ENCODE measurements at regions not wholly inside any gene's neighbourhood (a gene's known extent, or its start where the extent isn't known, plus 50 kb on each side); places are given as distances from the start of the nearest gene placed in this dataset.

DNA sequence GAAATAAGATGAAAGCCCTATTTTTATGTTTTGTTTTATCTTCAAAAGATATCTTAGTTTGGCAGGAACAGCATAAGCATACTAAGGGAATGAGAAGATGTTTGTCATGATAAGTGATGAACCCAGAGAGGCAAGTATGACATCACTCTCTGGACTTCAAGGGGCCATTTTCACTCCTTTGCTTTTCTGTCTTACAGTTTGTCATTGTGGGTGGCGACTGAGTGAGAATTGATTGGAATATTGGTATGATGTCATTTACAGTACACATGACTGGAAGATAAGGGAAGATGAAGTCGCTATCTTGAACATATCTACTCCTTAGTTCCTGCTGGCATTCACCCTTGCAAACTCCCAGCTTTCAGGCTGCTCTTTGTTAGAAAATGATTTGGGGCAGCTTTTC is 258.1 kb upstream of the RAB4A start:
- POLR2A ChIA-PET (ENCODE audit: low non-redundant PET): no interaction called here
- Histone ChIP-seq H3K27ac (ENCODE audit: low read depth, low read length, poor library complexity, severe bottlenecking) (no peak overlapping the region), H3K27me3 (replicated peaks; ENCODE audit: insufficient read depth, low read depth, low read length, poor library complexity) (peaks cover 2% of the 10 kb centered on the region), H3K9me3 (ENCODE audit: low read depth, low read length, poor library complexity, severe bottlenecking) (no peaks in the 10 kb centered on the region), H3K4me3 (ENCODE audit: low read depth, low read length, poor library complexity, severe bottlenecking) (no peak overlapping the region), H3K4me1 (ENCODE audit: insufficient read depth, low read length, poor library complexity, severe bottlenecking) (no peaks in the 10 kb centered on the region), H3K36me3 (ENCODE audit: insufficient read depth, low read length, poor library complexity, severe bottlenecking) (no peaks in the 10 kb centered on the region)
- TF ChIP-seq, protein P1, sequence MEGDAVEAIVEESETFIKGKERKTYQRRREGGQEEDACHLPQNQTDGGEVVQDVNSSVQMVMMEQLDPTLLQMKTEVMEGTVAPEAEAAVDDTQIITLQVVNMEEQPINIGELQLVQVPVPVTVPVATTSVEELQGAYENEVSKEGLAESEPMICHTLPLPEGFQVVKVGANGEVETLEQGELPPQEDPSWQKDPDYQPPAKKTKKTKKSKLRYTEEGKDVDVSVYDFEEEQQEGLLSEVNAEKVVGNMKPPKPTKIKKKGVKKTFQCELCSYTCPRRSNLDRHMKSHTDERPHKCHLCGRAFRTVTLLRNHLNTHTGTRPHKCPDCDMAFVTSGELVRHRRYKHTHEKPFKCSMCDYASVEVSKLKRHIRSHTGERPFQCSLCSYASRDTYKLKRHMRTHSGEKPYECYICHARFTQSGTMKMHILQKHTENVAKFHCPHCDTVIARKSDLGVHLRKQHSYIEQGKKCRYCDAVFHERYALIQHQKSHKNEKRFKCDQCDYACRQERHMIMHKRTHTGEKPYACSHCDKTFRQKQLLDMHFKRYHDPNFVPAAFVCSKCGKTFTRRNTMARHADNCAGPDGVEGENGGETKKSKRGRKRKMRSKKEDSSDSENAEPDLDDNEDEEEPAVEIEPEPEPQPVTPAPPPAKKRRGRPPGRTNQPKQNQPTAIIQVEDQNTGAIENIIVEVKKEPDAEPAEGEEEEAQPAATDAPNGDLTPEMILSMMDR (conservative IDR thresholded peaks at IDR 0.05; ENCODE audit: low read depth, low read length): no peak
- no peak for TF ChIP-seq EZH2 (IDR thresholded peaks at IDR 0.05; ENCODE audit: borderline replicate concordance, low read depth, low read length, poor library complexity, severe bottlenecking)
- CTCF ChIA-PET: no interaction called here
- BruUV-seq (replicated peaks): no TSS peak
- intact Hi-C loops (cut with micrococcal nuclease; ENCODE audit: unreplicated experiment): no loop called here
- no peak for DNase-seq (ENCODE audit: low spot score)

DNA sequence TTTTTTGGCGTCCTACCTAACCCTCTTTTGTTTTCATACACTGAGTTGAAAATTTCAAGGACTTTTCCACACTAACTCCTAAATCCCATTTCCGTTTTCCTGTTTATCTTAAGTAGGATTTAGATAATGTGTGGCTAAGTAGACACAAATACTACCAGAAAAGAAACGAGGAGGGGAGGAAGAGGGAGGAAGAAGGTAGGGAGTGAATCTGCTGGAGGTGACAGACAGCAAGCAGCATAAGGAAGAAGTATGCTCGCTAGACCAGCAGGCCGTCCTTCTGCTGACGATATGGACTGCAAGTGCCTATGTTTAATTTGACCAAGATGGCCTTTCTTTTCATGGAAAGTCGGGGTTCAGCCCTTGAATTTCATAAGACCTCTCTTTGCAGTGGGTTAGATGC is 256.9 kb upstream of the RAB4A start:
- ChIA-PET CTCF (no interaction called here), POLR2A (ENCODE audit: low non-redundant PET) (no interaction called here)
- no peak for DNase-seq (ENCODE audit: low spot score)
- H3K27ac ChIP-seq (ENCODE audit: low read depth, low read length, poor library complexity, severe bottlenecking): no peak overlapping the region
- H3K4me3 ChIP-seq (ENCODE audit: low read depth, low read length, poor library complexity, severe bottlenecking): no peak overlapping the region
- no peaks in the 10 kb centered on the region for H3K9me3 ChIP-seq (ENCODE audit: low read depth, low read length, poor library complexity, severe bottlenecking)
- H3K4me1 ChIP-seq (ENCODE audit: insufficient read depth, low read length, poor library complexity, severe bottlenecking): no peaks in the 10 kb centered on the region
- intact Hi-C loops (cut with micrococcal nuclease; ENCODE audit: unreplicated experiment): no loop called here
- BruUV-seq (replicated peaks): no TSS peak
- peaks cover 2% of the 10 kb centered on the region for H3K27me3 ChIP-seq (replicated peaks; ENCODE audit: insufficient read depth, low read depth, low read length, poor library complexity)
- no peak for TF ChIP-seq EZH2 (IDR thresholded peaks at IDR 0.05; ENCODE audit: borderline replicate concordance, low read depth, low read length, poor library complexity, severe bottlenecking)
- TF ChIP-seq, protein P1 (conservative IDR thresholded peaks at IDR 0.05; ENCODE audit: low read depth, low read length): no peak
- H3K36me3 ChIP-seq (ENCODE audit: insufficient read depth, low read length, poor library complexity, severe bottlenecking): no peaks in the 10 kb centered on the region

DNA sequence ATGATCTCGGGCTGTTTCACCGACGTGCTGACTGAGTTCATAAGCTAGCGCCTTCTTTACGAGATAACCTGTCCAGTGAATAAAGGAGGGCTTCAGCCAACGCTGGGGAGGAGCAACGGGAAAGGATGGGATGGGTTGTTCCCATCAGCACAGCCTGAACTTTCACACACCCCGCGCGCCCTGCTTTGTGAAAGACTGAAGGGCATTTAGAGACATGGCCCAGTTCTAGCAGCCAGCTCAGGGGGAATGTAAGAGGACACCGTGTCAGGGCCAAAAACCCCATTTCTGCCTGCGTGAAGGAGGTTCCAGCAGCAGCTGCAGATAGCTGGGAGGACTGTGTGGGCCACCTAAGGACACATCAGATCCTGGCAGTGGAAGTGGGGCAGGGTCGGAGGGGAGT is 255.1 kb upstream of the RAB4A start:
- H3K9me3 ChIP-seq (ENCODE audit: low read depth, low read length, poor library complexity, severe bottlenecking): no peaks in the 10 kb centered on the region
- no peaks in the 10 kb centered on the region for H3K4me1 ChIP-seq (ENCODE audit: insufficient read depth, low read length, poor library complexity, severe bottlenecking)
- BruUV-seq (replicated peaks): no TSS peak
- TF ChIP-seq EZH2 (IDR thresholded peaks at IDR 0.05; ENCODE audit: borderline replicate concordance, low read depth, low read length, poor library complexity, severe bottlenecking): no peak
- TF ChIP-seq, protein P1 (conservative IDR thresholded peaks at IDR 0.05; ENCODE audit: low read depth, low read length): no peak
- H3K27me3 ChIP-seq (replicated peaks; ENCODE audit: insufficient read depth, low read depth, low read length, poor library complexity): peaks cover 2% of the 10 kb centered on the region
- DNase-seq (ENCODE audit: low spot score): no peak
- no peaks in the 10 kb centered on the region for H3K36me3 ChIP-seq (ENCODE audit: insufficient read depth, low read length, poor library complexity, severe bottlenecking)
- POLR2A ChIA-PET (ENCODE audit: low non-redundant PET): no interaction called here
- no peak overlapping the region for H3K4me3 ChIP-seq (ENCODE audit: low read depth, low read length, poor library complexity, severe bottlenecking)
- CTCF ChIA-PET: interaction anchor here (0.6 kb wide), 1 partner anchor 280 kb away, joined by 18 read pairs; no protein-coding TSS in a partner anchor
- intact Hi-C loops (cut with micrococcal nuclease; ENCODE audit: unreplicated experiment): no loop called here
- no peak overlapping the region for H3K27ac ChIP-seq (ENCODE audit: low read depth, low read length, poor library complexity, severe bottlenecking)
